Activated naive CD8-positive, alpha-beta T cell treated with anti-CD3 and anti-CD28 coated beads, Interleukin-2, amount 50 U/mL, for 16 hours (primary cell): ENCODE measurements at regions not wholly inside any gene's neighbourhood (a gene's known extent, or its start where the extent isn't known, plus 50 kb on each side); places are given as distances from the start of the nearest gene placed in this dataset.
"Not testable (repeated sequence)": the region's sequence is repeated elsewhere in the genome, so short reads cannot be mapped to it uniquely, and the experiment has no call there.

ENCODE experiments used
- DNase-seq: peaks from one replicate; pipeline ENCODE4 v3.0.0-alpha.2; 2020; ENCODE audit warnings: low read depth, low spot score

DNA sequence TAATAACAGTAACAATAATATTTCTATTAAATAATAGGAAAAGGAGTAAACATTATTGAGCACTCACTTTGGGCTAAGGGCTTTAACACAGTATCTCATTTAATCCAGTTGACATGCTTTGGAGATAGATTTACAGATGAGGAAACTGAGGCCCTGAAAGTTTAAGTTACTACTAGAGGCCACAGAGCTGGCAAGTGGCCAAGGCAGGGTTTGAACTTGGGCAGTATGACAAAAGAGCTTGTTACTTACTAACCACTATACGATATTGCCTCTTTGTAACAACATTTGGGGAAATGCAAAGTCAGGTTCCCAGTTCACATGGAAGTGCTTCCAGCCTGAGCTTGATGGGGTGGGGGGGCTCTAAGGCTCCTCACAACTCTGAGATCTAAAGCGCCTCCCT, 149.1 kb upstream of the LMCD1 start:
- DNase-seq = no peak

GRCh38 chr3:8353364-8353763, 148.3 kb upstream of the LMCD1 start:
- no peak for DNase-seq

GRCh38 chr3:8355346-8355745, 146.3 kb upstream of the LMCD1 start:
- DNase-seq = no peak

- not testable (repeated sequence) for DNase-seq
These were observed 145.6 kb upstream of the LMCD1 start for GRCh38 chr3:8356066-8356465.

- DNase-seq = no peak
These were observed 143.8 kb upstream of the LMCD1 start for GRCh38 chr3:8357859-8358258.

- DNase-seq = no peak
These were observed 142.5 kb upstream of the LMCD1 start for GRCh38 chr3:8359133-8359532.

DNA sequence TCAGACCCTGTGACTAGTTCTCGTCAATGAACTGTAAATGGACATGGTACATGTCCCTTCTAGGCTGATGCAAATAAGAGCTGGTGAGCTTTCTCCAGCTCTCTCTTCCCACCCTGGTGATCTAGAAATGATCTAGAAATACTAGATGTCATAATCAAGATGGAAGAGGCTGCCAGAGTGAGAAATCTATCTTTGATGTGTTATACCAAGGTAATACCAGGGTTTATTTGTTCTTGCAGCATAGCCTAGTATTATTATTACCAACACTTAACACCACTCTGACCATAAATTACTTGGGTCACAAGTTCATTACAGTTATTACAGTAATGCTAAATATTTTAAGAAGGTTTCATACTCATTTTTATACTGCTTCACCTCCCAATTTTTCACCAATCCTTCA, 138.4 kb upstream of the LMCD1 start:
- DNase-seq = no peak

DNA sequence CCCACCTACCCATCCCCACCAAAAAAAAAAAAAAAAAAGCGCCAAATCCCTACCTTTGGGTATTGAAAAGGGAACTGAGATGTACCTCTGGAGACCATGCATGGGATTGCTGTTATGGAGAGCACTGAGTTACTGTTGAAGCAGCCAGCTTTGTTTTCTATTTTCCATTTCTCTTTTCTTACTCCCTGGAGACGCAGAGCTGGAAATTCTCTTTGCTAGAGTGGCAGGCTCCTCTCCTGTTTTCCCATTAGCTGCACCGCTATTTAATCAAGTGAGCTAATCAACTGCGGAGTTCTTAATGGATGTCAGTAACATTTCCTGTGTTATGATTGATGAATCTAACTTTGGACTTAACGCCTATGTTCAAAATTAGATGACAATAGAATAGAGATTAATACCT, 136.1 kb upstream of the LMCD1 start:
- no peak for DNase-seq

DNA sequence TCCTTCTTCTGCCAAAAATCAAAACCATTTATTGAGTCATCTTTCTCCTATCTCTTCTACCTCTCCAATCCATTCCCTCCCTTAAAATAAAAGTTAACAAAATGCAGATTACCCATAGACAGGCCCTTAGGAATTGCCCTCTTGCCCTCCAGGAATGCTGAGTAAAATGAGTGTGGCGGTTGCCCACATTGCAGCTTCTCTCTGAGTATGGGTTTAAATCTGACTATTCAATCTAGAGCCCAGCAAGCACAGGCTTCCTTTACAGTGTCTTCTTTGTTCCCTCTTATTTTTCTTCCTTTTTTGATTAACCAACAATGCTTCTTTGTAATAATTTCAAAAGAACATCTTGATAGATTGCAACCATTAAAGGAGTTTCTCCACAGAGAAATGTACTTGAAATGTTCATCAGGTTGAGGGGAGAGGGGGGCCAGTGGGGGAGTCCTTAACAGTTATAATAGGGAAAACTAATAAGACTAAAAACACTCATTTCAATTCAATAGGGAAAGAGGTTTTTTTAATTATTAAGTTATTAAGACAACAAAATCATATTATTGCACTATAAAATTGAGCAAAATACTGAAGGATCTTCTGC, 135.3 kb upstream of the LMCD1 start:
- DNase-seq = no peak

DNA sequence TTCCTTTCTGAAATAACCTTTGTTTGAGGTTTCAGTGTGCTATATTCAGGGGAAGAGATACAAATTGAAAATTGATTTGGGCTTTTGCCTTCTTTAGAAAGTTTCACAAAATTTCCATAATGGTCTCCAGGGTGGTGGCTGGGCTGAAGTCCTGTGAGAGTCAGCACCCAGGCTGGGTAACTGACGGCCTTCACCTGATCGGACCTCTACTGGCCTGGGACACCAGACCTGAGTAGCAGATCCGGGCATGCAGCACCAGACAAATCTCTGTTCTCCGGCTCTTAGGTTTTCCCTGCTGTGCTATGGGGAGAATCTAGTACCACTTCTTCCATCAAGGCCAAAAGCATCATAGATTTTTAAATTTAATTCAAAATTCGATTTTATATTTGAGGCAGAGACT, 133.0 kb upstream of the LMCD1 start:
- DNase-seq = no peak

GRCh38 chr3:8369638-8370037, 132.0 kb upstream of the LMCD1 start:
- no peak for DNase-seq

- no peak for DNase-seq
These were observed 130.5 kb upstream of the LMCD1 start for GRCh38 chr3:8371085-8371551.

- DNase-seq = no peak
These were observed 129.6 kb upstream of the LMCD1 start for GRCh38 chr3:8371960-8372463.

DNA sequence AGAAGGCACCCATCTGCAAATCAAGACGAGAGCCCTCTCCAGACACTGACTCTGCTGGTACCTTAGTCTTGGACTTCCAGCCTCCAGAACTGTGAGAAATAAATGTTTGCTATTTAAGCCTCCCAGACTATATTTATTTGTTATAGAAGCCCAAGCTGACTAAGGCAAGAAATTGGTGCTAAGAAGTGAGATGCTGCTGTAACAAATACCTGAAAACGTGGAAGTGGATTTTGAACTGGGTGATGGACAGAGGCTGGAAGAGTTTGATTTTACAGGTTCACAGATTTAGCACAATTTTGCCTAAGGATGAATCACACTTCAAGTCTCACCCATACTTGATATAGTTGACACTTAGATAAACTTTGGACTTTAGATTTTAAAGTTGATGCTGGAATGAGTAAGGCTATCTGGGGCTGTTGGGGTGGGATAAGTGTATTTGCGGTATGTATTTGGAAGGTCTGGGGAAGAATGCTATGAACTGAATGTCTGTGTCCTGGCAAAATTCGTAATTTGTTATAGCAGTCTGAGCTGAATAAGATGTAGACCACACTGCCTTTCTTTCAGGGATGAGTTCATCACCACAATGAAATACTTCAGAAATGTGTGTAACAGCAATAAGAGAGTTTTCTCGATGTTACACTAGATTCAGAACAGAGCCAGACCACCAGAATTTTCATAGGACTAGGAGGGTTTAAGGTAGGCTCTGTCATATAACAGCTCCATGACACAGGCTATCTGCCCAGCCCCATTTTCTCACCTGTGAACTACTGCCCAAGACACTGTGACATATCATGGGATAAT, 120.5 kb upstream of the LMCD1 start:
- DNase-seq = no peak

DNA sequence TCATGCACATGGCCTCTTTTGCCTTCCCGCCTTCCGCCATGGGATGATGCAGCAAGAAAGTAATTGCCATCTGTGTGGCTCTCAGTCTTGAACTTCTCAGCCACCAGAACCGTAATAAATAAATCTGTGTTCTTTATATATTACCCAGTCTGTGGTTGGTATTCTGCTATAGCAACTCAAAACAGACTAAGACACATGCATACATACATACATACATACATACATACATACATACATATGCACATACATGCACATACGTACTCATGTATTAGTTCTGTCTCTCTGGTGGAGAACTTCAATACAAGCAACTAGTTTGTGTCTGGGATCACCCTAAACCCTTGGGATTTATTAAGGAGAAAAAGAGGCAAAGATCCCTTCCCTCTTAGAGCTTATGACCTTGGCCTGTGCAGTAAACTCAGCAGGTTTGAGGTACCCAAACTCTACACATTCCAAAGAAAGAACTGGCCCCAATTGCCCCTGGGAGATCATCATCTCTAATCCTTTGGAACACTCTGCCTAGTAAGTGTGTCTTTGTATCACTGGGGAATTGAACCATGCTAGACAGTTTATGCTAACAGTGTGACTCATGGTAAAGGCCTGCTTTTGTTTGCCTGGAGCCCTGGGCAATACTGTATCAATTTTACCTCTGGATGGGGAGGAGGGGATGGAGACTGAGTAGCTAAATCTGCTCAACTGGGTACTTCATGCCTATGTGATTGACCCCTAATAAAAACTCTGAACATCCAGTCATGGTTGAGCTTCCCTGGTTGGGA, 115.6 kb upstream of the LMCD1 start:
- no peak for DNase-seq

- no peak for DNase-seq
These were observed 114.1 kb upstream of the LMCD1 start for GRCh38 chr3:8387571-8387970.

DNA sequence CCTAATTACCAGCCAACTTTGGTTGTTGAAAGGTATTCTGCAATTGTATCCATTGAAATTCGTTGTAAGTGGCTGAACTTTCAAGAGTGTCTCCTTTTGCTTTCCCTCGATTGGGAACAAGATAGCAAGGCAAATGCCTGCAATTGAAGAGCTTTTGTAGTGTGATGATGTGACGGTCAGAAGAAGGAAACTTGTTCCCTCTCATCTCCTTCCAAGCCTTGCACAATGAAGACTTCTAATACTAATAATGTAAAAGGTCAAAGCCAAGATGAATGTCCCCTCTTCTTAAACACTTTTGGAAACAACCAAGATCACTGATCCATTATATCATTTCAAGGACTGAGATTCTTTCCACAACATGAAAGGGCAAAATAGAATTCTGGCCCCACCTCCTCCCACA, 101.9 kb upstream of the LMCD1 start:
- DNase-seq = no peak

DNA sequence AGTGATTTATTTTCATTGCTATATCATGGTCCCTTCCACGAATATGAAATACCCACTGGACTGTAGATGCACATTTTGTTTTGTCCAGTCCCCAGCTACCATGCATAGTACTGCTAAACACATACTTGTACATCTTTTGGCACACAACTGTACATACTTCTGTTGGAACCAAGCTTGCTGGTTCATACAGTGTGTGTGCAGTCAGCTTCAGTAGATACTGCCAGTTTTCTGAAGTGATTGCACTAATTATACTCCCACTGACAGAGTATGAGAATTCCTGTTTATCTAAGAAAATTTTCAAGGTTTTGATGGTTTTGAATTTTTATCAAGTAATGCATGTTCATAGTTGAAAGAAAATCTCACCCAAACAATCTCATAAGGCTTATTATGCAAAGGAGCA, 100.7 kb upstream of the LMCD1 start:
- no peak for DNase-seq

GRCh38 chr3:8403996-8404395, 97.6 kb upstream of the LMCD1 start:
- DNase-seq = no peak

DNA sequence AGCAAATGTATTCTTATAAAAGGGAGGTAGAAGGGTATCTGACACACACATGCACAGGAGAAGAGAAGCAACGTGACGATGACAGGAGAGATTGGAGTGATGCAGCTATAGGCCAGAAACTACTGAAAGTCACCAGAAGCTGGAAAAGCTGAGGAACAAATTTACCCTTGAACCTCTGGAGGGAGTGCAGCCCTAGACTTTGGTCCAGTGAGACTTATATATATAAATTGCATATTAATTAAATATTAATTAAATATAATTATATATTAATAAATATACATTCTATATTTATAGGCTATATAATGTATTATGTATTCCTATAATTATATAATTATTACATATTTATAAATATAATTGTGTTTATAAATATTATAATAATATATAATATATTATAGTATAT, 96.5 kb upstream of the LMCD1 start:
- no peak for DNase-seq

- no peak for DNase-seq
These were observed 95.1 kb upstream of the LMCD1 start for GRCh38 chr3:8406479-8406878.

DNA sequence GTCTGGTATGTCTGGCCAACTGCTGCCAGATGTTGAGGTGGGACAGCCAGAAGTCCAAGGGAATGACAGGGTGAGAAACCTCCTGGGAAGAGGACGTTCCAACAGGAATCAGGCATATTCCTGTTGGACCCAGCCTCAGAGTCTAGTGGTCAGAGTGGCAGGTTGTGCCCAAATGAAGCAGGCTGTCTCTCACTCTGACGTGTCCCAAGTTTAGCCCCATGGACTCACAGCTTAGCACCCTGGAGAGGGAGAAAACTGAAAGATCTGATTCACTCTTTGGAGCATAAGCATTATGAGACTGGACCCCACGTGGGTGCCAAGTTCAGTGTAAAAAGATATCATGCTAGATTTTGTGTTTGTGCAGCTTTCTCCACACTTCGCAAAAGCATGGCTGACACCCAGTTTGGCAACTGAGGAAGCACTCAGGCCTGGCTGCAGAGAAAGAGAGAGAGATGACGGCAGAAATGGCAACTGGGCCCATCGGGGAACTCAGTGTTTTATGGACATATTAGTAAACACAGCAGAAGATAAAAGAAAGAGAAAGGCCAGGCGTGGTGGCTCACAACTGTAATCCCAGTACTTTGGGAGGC, 88.2 kb upstream of the LMCD1 start:
- no peak for DNase-seq
